Right cardiac atrium (tissue), 5 donors: ENCODE measurements at regions not wholly inside any gene's neighbourhood (a gene's known extent, or its start where the extent isn't known, plus 50 kb on each side); places are given as distances from the start of the nearest gene placed in this dataset.
"Not testable (repeated sequence)": the region's sequence is repeated elsewhere in the genome, so short reads cannot be mapped to it uniquely, and the experiment has no call there.

ENCODE experiments used
- ATAC-seq, 2 donors: fragments of 200-7000 bp; cut with Tn5 transposase; one replicate each; pipeline versions ENCODE4 v1.8.0 to v1.9.1; 2020; ENCODE audit warnings: moderate library complexity in 2 of 2, mild to moderate bottlenecking in 1 of 2
- DNase-seq, 3 donors: peaks; one replicate each; pipeline ENCODE4 v3.0.0-alpha.2; 2020
- H3K27ac ChIP-seq: one replicate; pipeline ENCODE4 v1.5.1; 2013; ENCODE audit warnings: mild to moderate bottlenecking, low read length, control low read depth, moderate library complexity
- H3K27me3 ChIP-seq: one replicate; pipeline ENCODE4 v1.6.1; 2013; ENCODE audit not compliant: control insufficient read depth, insufficient read depth
- H3K4me1 ChIP-seq: one replicate; pipeline ENCODE4 v1.6.1; 2013; ENCODE audit warnings: low read length; ENCODE audit not compliant: control insufficient read depth, insufficient read depth
- H3K4me3 ChIP-seq: one replicate; pipeline ENCODE4 v1.5.1; 2013; ENCODE audit warnings: low read length, control low read depth
- H3K9me3 ChIP-seq: one replicate; pipeline ENCODE4 v1.6.1; 2013; ENCODE audit warnings: low read length; ENCODE audit not compliant: control insufficient read depth
- WGBS: extraction: QIAGEN DNeasy Blood & Tissue Kit; methylation state at CpG from one replicate; pipeline ENCODE4 v1.1.7; 2013; 5-methylcytosine and 5-hydroxymethylcytosine counted together
- intact Hi-C, 4 donors: fragments of 100-400 bp; cut with DNase I; formaldehyde crosslinking; loops; one replicate each; pipeline versions ENCODE4 v1.11.0 to v1.14.0; 2022 to 2023
- donor health status: healthy with polysubstance abuse.
- donor health status: DM: no; HTN: yes; CAD: no.
- donor health status: DM: no; HTN: no; CAD: no.
- donor health status: DM: no; HTN: yes; CAD: no; lungs with severe emphysema.
- donor health status: DM: yes; HTN: yes; CAD: no.

DNA sequence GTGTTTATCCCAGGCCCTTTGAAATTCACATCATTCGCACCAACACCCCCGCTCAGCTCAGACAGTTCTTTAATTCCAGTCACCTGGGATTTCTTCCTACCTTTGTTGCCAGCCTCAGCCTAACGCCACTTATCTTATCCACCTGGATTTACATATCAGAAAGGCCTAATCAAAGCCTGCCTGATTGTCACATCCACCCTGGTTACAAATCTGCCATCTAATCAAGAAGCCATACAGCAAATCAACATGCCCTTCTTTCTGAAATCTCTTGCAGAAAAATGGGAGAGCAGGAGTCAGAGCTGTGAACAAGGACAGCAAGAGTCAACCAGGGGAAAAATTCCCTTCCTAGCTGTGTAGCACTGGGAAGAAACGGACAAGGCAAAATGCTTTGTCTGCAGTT, 173.2 kb upstream of the DAB1 start:
- Histone ChIP-seq H3K27me3 (no peaks in the 10 kb centered on the region), H3K27ac (no peak overlapping the region), H3K4me3 (no peak overlapping the region), H3K4me1 (peaks cover 4% of the 10 kb centered on the region), H3K9me3 (no peaks in the 10 kb centered on the region)
- no peak for ATAC-seq
- DNase-seq = no peak
- WGBS = 78% methylated on average over 4 of the region's 4 CpGs
- intact Hi-C loops = no loop called here

DNA sequence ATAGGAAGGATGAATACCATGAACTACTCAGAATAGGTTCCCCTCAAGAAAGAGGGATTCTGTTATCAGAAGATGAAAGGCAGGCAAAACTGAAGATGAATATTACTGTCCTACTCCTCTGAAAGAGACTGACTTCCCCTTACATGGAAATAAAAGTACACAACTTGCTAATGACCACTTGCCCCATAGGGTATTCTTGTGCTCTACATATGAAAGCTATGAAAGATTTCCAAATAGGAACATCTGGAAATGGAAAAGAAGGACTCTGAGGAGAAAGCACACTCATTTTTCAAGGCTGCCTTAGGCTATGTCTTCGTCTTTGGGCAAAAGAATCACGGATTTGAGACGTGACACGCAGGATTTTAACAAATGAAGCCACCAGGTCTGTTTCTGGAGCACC, 170.1 kb upstream of the DAB1 start:
- 90% methylated on average over 4 of the region's 4 CpGs for WGBS
- Histone ChIP-seq H3K27me3 (no peaks in the 10 kb centered on the region), H3K4me1 (no peaks in the 10 kb centered on the region), H3K4me3 (no peak overlapping the region), H3K9me3 (no peaks in the 10 kb centered on the region), H3K27ac (no peak overlapping the region)
- intact Hi-C loops = no loop called here
- no peak for DNase-seq
- ATAC-seq = no peak

DNA sequence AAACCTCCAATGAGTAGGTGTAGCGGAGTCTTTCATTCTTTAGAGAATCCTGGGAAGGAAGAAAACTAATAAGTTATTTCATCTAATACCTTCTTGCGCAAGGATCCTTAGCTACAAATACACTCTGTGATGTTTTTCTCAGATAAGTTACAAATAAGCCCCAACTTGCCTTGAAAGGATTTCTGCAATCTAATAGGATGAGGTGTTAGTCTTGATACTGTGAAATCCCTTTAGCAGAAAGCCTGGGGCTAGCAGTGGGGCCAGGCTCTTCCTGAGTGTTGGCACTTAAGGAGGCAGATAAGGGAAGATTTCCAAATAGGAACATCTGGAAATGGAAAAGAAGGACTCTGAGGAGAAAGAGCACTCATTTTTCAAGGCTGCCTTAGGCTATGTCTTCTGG, 168.0 kb upstream of the DAB1 start:
- ATAC-seq (no peak), DNase-seq (no peak)
- intact Hi-C loops = no loop called here
- no peaks in the 10 kb centered on the region for H3K9me3 ChIP-seq
- H3K27me3 ChIP-seq = no peaks in the 10 kb centered on the region
- H3K4me3 ChIP-seq = no peak overlapping the region
- H3K4me1 ChIP-seq = no peaks in the 10 kb centered on the region
- H3K27ac ChIP-seq = no peak overlapping the region
- 95% methylated on average over 2 of the region's 2 CpGs for WGBS

DNA sequence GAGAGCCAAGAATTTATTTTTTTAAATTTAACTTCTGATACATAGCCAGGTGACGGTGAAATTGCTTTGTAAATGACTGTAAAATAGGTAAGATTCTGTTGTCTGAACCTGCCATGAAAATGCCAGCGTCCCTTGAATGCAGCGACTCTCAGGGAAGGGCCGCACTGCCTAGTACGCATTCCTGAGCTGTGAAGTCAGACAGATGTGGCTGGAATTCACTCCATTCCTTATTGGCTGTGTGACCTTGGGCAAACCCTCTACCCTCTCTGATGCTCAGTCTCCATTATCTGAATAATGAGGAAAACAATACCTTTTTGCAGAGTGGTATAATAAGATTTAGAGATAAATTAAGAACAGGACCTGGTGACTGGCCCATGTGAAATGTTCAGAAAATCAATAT, 167.1 kb upstream of the DAB1 start:
- ATAC-seq (no peak), DNase-seq (no peak)
- intact Hi-C loops = no loop called here
- H3K9me3 ChIP-seq = no peaks in the 10 kb centered on the region
- H3K4me1 ChIP-seq = no peaks in the 10 kb centered on the region
- no peaks in the 10 kb centered on the region for H3K27me3 ChIP-seq
- WGBS = 76% methylated on average over 5 of the region's 5 CpGs
- no peak overlapping the region for H3K4me3 ChIP-seq
- no peak overlapping the region for H3K27ac ChIP-seq

DNA sequence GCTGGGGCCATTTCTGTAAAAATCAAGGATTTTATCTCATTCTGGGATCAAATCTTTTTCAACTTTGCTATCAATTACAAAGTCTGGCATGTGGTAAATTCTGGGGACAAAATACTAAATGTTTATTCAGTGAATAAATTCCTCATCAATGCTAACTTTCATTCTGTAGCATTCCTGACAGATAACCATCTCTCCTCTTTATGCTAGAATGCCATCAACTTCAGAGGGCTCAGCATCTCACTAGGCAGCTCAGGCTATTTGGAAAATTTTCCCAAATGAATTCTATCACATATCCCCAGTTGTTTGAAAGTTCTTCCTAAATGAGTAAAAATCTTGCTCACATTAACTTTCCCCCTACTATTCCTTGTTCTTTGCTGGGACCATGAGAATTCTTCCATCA, 163.0 kb upstream of the DAB1 start:
- Histone ChIP-seq H3K4me3 (no peak overlapping the region), H3K9me3 (no peaks in the 10 kb centered on the region), H3K4me1 (no peaks in the 10 kb centered on the region), H3K27me3 (no peaks in the 10 kb centered on the region), H3K27ac (no peak overlapping the region)
- intact Hi-C loops = no loop called here
- ATAC-seq (no peak), DNase-seq (no peak)

DNA sequence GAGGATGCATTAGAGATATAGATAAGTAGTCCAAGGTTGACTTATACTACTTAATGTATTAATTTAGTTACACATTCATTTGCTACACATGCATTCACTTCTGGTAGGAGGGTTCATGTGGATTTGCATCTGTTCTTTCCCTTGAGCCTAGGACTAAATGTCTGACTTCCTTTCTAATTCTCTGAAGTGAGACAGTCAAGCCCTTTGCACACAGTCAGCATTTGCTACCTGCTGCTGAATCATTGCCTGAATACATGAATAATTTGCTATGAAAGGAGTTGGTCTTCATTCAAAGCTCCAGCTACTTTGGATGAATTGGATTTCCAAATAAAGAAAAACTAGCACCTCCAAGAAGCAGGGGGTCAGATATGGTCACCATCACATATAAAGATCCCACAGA, 154.8 kb upstream of the DAB1 start:
- Histone ChIP-seq H3K27ac (no peak overlapping the region), H3K4me3 (no peak overlapping the region), H3K27me3 (no peaks in the 10 kb centered on the region), H3K9me3 (no peaks in the 10 kb centered on the region), H3K4me1 (no peaks in the 10 kb centered on the region)
- DNase-seq (no peak), ATAC-seq (no peak)
- intact Hi-C loops = no loop called here

DNA sequence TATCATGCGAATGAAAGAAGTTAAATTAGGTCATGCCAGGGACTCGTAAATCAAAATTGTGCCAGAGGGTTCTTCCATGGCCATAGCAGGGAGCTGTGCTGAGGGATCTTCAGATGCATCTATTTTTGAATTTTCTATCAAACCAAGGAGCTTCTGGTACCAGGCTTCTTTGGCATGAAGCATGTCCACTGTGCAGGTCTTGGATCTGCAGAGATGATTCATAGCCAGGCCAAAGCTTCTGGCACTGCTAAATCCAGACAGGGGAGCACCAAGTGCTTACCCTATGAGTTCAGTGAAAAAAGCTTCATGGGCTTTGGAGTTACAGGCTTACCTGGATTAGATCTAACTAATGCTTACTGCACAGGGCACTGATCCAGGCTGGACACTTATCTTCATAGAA, 154.2 kb upstream of the DAB1 start:
- H3K4me1 ChIP-seq = no peaks in the 10 kb centered on the region
- ATAC-seq (no peak), DNase-seq (no peak)
- no peak overlapping the region for H3K27ac ChIP-seq
- no peaks in the 10 kb centered on the region for H3K9me3 ChIP-seq
- intact Hi-C loops = no loop called here
- no peaks in the 10 kb centered on the region for H3K27me3 ChIP-seq
- H3K4me3 ChIP-seq = no peak overlapping the region
- 75% methylated on average over 2 of the region's 2 CpGs for WGBS

DNA sequence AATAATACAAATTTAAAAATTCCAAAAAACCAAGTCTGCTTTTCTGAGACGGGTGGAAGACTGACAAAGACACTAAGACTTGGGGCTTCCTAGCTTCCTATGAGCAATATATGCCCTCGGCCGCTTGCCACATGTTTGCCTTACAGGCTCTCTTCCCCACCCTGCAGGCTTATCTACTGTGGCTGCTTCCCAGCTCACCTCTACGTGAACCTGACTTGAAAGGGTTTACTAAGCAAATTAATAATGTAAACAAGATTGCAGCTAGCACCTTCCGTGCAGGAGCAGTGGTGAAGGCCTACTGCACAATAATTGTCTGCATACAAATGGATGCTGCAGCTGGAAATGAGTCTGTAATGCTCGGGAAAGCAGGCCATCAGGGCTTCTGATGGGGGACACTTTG, 152.9 kb upstream of the DAB1 start:
- 76% methylated on average over 6 of the region's 6 CpGs for WGBS
- DNase-seq = no peak
- no peak overlapping the region for H3K4me3 ChIP-seq
- no peaks in the 10 kb centered on the region for H3K9me3 ChIP-seq
- H3K27me3 ChIP-seq = no peaks in the 10 kb centered on the region
- intact Hi-C loops = no loop called here
- H3K4me1 ChIP-seq = no peaks in the 10 kb centered on the region
- ATAC-seq = no peak
- no peak overlapping the region for H3K27ac ChIP-seq

DNA sequence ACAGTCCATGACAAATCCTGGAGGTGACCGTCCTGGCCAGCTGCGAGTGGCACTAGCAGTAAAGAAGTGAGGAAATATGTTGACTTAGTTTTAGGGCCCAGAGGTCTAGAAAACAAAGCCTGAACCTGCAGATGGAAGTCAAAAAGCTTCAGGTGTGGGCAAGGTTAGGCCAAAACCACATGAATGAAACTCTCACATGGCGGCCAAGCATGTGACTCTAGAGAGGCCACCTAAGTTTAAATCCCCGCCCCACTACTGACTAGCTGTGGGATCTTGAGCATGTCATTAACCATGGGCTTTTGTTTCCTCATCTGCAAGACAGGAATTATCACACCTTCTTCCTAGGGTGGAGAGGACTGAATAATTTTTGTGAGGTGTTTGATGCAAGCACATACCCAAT, 148.2 kb upstream of the DAB1 start:
- intact Hi-C loops = no loop called here

DNA sequence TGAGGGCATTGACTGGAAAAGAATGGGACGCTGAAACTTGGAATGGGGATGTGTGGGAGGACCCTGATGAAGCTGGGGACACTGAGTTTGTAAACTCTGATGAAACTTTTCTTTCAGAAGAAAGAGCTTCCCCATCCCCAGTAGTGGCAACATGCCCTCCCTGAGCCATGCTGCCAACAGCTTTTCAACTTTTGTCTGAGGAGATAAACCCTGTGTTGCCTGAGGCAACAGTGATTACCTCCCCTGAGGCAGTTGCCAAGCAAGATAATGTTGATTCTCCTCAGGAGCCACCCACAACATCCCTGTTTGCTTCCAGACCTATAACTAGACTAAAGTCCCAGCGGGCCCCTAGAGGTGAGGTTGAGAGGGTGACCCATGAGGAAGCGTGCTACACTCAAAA, 134.2 kb upstream of the DAB1 start:
- H3K4me3 ChIP-seq, H3K27ac ChIP-seq, DNase-seq, H3K4me1 ChIP-seq, ATAC-seq, H3K9me3 ChIP-seq, H3K27me3 ChIP-seq, intact Hi-C loops: not testable (repeated sequence)
- WGBS = 49% methylated on average over 3 of the region's 3 CpGs

More for the DNA sequence above, 148.2 kb upstream of the DAB1 start:
- 93% methylated on average over 4 of the region's 4 CpGs for WGBS
- Histone ChIP-seq H3K4me1 (no peaks in the 10 kb centered on the region), H3K9me3 (no peaks in the 10 kb centered on the region), H3K4me3 (no peak overlapping the region), H3K27me3 (no peaks in the 10 kb centered on the region), H3K27ac (no peak overlapping the region)
- ATAC-seq (no peak), DNase-seq (no peak)

DNA sequence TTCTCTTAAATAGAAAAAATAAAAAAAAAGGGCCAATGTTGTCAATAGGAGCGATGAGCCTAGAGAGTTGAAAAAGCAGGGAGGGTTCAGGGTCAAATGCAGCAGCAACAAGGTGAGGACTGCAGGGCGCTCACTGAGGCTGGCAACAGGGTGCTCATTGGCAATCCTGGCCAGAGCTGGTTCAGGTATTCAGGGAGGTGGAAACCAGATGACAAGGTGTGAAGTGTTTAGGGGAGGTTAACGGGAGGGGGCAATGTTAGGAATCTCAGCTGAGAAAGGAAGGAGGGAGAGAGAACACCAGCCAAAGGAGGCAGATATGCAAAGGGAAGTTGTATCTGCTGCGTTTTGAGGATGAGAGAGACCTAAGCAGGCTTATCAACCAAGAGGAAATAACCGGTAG, 129.8 kb upstream of the DAB1 start:
- intact Hi-C loops = no loop called here
- Histone ChIP-seq H3K27me3 (no peaks in the 10 kb centered on the region), H3K4me3 (no peak overlapping the region), H3K9me3 (no peaks in the 10 kb centered on the region), H3K27ac (no peak overlapping the region), H3K4me1 (no peaks in the 10 kb centered on the region)
- WGBS = 37% methylated on average over 5 of the region's 5 CpGs
- ATAC-seq = no peak
- no peak for DNase-seq

DNA sequence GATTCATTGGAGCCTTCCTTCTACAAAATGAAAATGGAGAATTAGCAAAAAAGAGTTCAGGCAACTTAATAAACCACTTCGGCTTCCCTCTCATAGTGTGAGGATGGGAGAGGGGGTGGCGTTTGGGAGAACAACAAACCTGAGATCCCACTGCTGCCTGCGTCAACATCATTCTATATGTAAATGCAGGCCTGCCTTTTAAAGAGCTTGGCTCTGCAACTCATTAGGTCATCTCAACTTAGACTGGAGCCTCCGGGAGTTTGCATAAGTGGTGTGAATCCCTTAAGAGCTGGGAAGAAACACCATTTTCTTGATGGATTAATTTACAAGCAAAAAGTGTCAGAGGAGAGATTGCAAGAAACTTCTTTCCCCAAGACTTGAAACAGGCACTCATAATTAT, 127.6 kb upstream of the DAB1 start:
- intact Hi-C loops = no loop called here
- DNase-seq (no peak), ATAC-seq (no peak)
- Histone ChIP-seq H3K27ac (no peak overlapping the region), H3K4me1 (no peaks in the 10 kb centered on the region), H3K4me3 (no peak overlapping the region), H3K9me3 (no peaks in the 10 kb centered on the region), H3K27me3 (no peaks in the 10 kb centered on the region)
- 62% methylated on average over 4 of the region's 4 CpGs for WGBS
